ENCODE measurements at regions not wholly inside any gene's neighbourhood (a gene's known extent, or its start where the extent isn't known, plus 50 kb on each side); places are given as distances from the start of the nearest gene placed in this dataset.

- TF ChIP-seq, protein P1, sequence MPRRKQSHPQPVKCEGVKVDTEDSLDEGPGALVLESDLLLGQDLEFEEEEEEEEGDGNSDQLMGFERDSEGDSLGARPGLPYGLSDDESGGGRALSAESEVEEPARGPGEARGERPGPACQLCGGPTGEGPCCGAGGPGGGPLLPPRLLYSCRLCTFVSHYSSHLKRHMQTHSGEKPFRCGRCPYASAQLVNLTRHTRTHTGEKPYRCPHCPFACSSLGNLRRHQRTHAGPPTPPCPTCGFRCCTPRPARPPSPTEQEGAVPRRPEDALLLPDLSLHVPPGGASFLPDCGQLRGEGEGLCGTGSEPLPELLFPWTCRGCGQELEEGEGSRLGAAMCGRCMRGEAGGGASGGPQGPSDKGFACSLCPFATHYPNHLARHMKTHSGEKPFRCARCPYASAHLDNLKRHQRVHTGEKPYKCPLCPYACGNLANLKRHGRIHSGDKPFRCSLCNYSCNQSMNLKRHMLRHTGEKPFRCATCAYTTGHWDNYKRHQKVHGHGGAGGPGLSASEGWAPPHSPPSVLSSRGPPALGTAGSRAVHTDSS (tag by site-specific recombination; IDR thresholded peaks at IDR 0.05), result no peak
- TF ChIP-seq ZNF311 (tag by site-specific recombination; IDR thresholded peaks at IDR 0.05; ENCODE audit: borderline replicate concordance), result no peak
- TF ChIP-seq KLF8 (tag by site-specific recombination; IDR thresholded peaks at IDR 0.05), result peak; percentile 82
- peak; percentile 72 for TF ChIP-seq TRIM28 (IDR thresholded peaks at IDR 0.05; ENCODE audit: borderline replicate concordance, low read length)
- TF ChIP-seq ZBTB48 (tag by site-specific recombination; IDR thresholded peaks at IDR 0.05), result peak; percentile 67; the same call in 1 of the 2 replicates
- no peak for TF ChIP-seq ZNF585B (tag by site-specific recombination; IDR thresholded peaks at IDR 0.05)
- TF ChIP-seq ZNF302 (tag by site-specific recombination; IDR thresholded peaks at IDR 0.05; ENCODE audit: low read depth), result no peak
- no peak for TF ChIP-seq ZNF658 (tag by site-specific recombination; IDR thresholded peaks at IDR 0.05)
- no peak for TF ChIP-seq SALL2 (tag by site-specific recombination; IDR thresholded peaks at IDR 0.05; ENCODE audit: borderline replicate concordance)
- TF ChIP-seq ZNF768 (tag by site-specific recombination; IDR thresholded peaks at IDR 0.05), result no peak
- peak; percentile 61; the same call in 1 of the 2 replicates for TF ChIP-seq ZBTB17 (tag by site-specific recombination; IDR thresholded peaks at IDR 0.05)
- TF ChIP-seq YY1 (tag by site-specific recombination; IDR thresholded peaks at IDR 0.05), result no peak
- no peak for TF ChIP-seq ZNF664 (tag by site-specific recombination; IDR thresholded peaks at IDR 0.05)
- TF ChIP-seq KLF7 (tag by site-specific recombination; IDR thresholded peaks at IDR 0.05; ENCODE audit: borderline replicate concordance), result no peak
- TF ChIP-seq ZNF701 (tag by site-specific recombination; IDR thresholded peaks at IDR 0.05), result no peak
- TF ChIP-seq SCRT1 (tag by site-specific recombination; IDR thresholded peaks at IDR 0.05; ENCODE audit: borderline replicate concordance), result no peak
- no peak for TF ChIP-seq ZNF274 (IDR thresholded peaks at IDR 0.05; ENCODE audit: low read length)
- TF ChIP-seq ZNF274 (tag by site-specific recombination; IDR thresholded peaks at IDR 0.05; ENCODE audit: borderline replicate concordance), result no peak
- TF ChIP-seq ZNF423 (tag by site-specific recombination; IDR thresholded peaks at IDR 0.05), result no peak
- TF ChIP-seq ZBTB8A (tag by site-specific recombination; IDR thresholded peaks at IDR 0.05), result no peak
- TF ChIP-seq, protein P2, sequence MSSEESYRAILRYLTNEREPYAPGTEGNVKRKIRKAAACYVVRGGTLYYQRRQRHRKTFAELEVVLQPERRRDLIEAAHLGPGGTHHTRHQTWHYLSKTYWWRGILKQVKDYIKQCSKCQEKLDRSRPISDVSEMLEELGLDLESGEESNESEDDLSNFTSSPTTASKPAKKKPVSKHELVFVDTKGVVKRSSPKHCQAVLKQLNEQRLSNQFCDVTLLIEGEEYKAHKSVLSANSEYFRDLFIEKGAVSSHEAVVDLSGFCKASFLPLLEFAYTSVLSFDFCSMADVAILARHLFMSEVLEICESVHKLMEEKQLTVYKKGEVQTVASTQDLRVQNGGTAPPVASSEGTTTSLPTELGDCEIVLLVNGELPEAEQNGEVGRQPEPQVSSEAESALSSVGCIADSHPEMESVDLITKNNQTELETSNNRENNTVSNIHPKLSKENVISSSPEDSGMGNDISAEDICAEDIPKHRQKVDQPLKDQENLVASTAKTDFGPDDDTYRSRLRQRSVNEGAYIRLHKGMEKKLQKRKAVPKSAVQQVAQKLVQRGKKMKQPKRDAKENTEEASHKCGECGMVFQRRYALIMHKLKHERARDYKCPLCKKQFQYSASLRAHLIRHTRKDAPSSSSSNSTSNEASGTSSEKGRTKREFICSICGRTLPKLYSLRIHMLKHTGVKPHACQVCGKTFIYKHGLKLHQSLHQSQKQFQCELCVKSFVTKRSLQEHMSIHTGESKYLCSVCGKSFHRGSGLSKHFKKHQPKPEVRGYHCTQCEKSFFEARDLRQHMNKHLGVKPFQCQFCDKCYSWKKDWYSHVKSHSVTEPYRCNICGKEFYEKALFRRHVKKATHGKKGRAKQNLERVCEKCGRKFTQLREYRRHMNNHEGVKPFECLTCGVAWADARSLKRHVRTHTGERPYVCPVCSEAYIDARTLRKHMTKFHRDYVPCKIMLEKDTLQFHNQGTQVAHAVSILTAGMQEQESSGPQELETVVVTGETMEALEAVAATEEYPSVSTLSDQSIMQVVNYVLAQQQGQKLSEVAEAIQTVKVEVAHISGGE (tag by site-specific recombination; conservative IDR thresholded peaks at IDR 0.05; ENCODE audit: low read depth), result no peak
- no peak for TF ChIP-seq ZFP3 (tag by site-specific recombination; IDR thresholded peaks at IDR 0.05; ENCODE audit: low read depth)
- TF ChIP-seq GLIS2 (tag by site-specific recombination; IDR thresholded peaks at IDR 0.05), result peak; percentile 75
- TF ChIP-seq ZNF140 (tag by site-specific recombination; IDR thresholded peaks at IDR 0.05), result no peak
- TF ChIP-seq, protein P3, sequence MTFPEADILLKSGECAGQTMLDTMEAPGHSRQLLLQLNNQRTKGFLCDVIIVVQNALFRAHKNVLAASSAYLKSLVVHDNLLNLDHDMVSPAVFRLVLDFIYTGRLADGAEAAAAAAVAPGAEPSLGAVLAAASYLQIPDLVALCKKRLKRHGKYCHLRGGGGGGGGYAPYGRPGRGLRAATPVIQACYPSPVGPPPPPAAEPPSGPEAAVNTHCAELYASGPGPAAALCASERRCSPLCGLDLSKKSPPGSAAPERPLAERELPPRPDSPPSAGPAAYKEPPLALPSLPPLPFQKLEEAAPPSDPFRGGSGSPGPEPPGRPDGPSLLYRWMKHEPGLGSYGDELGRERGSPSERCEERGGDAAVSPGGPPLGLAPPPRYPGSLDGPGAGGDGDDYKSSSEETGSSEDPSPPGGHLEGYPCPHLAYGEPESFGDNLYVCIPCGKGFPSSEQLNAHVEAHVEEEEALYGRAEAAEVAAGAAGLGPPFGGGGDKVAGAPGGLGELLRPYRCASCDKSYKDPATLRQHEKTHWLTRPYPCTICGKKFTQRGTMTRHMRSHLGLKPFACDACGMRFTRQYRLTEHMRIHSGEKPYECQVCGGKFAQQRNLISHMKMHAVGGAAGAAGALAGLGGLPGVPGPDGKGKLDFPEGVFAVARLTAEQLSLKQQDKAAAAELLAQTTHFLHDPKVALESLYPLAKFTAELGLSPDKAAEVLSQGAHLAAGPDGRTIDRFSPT (tag by site-specific recombination; IDR thresholded peaks at IDR 0.05), result peak; percentile 98
- TF ChIP-seq, protein P4, sequence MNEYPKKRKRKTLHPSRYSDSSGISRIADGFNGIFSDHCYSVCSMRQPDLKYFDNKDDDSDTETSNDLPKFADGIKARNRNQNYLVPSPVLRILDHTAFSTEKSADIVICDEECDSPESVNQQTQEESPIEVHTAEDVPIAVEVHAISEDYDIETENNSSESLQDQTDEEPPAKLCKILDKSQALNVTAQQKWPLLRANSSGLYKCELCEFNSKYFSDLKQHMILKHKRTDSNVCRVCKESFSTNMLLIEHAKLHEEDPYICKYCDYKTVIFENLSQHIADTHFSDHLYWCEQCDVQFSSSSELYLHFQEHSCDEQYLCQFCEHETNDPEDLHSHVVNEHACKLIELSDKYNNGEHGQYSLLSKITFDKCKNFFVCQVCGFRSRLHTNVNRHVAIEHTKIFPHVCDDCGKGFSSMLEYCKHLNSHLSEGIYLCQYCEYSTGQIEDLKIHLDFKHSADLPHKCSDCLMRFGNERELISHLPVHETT (tag by site-specific recombination; IDR thresholded peaks at IDR 0.05), result peak; percentile 70
- no peak for TF ChIP-seq ZNF785 (tag by site-specific recombination; IDR thresholded peaks at IDR 0.05)
- TF ChIP-seq ZNF610 (tag by site-specific recombination; IDR thresholded peaks at IDR 0.05; ENCODE audit: borderline replicate concordance), result no peak
- TF ChIP-seq ZNF223 (tag by site-specific recombination; IDR thresholded peaks at IDR 0.05), result no peak
- TF ChIP-seq, protein P5, sequence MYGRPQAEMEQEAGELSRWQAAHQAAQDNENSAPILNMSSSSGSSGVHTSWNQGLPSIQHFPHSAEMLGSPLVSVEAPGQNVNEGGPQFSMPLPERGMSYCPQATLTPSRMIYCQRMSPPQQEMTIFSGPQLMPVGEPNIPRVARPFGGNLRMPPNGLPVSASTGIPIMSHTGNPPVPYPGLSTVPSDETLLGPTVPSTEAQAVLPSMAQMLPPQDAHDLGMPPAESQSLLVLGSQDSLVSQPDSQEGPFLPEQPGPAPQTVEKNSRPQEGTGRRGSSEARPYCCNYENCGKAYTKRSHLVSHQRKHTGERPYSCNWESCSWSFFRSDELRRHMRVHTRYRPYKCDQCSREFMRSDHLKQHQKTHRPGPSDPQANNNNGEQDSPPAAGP (tag by site-specific recombination; IDR thresholded peaks at IDR 0.05), result peak; percentile 73
- no peak for TF ChIP-seq GLI4 (tag by site-specific recombination; IDR thresholded peaks at IDR 0.05)
- no peak for TF ChIP-seq ZNF837 (tag by site-specific recombination; IDR thresholded peaks at IDR 0.05)
- no peak for TF ChIP-seq ZBTB1 (tag by site-specific recombination; IDR thresholded peaks at IDR 0.05)
These were observed 60.8 kb upstream of the SLC35F3 start (continued) for GRCh38 chr1:233843525-233844204.

Measured in HEK293 (cell line).